Activated gamma-delta T cell treated with Interleukin-2 at 50 U/mL for 16 hours (primary cell): ENCODE measurements at regions not wholly inside any gene's neighbourhood (a gene's known extent, or its start where the extent isn't known, plus 50 kb on each side); places are given as distances from the start of the nearest gene placed in this dataset.

Experiments used
- DNase-seq: peaks from one replicate; pipeline ENCODE4 v3.0.0-alpha.2; 2020

GRCh38 chr11:95375451-95375850 is 144.4 kb upstream of the SESN3 start:
- DNase-seq = no peak

- no peak for DNase-seq
These were observed 143.1 kb upstream of the SESN3 start for GRCh38 chr11:95374105-95374504.

DNA sequence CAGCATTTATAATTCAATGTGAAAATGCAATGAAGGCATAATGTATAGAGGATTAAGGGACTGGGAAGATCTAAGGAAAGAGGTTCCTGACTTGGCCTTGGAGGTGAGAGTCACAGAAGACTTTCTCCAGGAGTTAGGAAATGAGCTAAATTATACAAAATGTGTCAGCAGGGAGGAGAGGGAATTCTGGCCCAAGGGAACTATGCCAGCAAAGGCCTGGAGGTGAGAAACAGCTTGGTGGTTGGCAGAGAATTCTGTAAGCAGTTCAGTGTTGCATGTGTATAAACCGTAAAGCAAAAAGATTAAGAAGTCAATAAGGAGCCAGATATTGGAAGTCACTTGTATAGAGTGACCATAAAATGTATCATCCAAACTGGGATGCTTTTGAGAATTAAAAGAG is 142.2 kb upstream of the SESN3 start:
- no peak for DNase-seq

GRCh38 chr11:95372097-95372656 is 141.2 kb upstream of the SESN3 start:
- DNase-seq = no peak

- no peak for DNase-seq
These were observed 140.2 kb upstream of the SESN3 start for GRCh38 chr11:95371153-95371552.

GRCh38 chr11:95367726-95368125 is 136.7 kb upstream of the SESN3 start:
- DNase-seq = no peak

DNA sequence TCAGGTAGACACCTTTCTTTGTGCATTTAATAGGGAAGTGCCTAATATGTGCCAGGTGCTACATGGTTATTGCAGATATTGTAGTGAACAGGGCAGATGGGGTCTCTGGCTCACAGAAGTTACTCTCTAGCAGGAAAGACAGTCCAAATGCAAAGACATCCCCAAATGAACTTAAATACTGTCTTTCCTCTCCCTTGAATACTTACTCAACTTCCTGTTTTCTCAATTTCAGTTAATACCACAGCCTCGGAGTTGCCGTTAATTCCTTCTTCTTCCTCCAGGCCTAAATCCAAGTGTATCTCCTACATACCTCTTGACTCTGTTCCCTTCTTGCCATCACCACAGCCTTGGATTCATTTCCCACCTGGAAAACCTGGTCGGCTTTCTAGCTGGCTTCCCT is 134.3 kb upstream of the SESN3 start:
- no peak for DNase-seq

DNA sequence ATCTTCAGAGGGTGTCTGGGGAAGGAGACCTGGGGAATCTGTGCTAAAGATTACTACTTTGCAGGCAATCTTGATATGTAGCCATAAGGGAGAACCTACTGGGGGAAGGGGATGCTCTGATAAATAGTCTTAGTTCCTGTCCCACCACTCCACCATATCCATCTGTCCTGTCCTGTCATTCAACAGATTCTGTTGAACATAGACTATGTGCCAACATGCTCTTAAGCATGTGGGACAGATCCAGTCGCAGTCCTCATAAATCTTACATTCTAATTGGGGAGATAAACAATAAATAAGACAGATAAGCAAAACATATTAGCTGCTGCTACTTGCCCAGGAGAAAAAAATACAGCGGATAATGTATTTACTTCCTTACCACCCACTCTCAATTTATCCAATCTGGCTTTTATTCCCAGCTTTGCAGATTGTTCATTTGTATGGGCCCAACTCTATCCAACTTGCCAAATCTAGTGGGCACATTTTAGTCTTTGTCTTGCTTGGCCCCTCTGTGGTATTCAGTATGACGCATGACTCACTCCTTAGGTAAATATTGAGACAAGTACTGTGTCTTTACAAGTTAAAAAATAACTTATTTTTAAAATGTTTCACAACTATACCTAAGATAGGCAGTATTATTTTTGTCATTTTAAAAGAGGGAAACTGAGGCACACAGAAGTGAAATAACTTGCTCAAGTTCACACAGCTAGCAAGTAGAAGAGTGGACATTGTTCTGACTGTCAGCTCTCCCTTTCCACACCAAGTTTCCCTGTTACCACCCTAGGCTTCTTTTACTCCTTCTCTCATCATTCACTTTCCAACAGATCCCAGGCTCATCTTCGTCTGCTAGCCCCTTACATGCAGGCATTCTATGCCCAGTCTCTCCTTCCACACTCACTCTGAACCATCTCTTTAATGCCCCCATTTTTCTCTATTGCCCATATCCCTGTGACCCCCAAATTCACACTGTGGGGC is 133.6 kb upstream of the SESN3 start:
- DNase-seq = no peak

DNA sequence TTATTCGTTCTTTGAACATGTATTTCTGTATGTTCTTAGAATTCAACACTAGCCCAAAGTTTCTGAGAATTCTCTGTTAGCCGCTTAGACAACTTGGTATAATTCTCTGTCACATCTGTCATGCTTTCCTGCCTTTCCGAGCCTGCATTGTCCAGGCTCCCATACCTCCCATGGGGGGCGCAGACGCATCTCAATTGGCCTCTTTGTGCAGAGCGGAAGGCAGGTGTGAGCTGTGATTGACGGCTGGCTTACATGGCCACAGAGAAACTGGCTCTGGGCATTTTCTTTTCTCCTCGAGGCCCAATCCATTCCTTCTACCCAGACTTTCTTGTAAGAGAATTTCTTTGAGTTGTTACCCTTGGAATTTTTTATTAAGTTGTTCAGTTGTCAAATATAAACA is 132.7 kb upstream of the SESN3 start:
- no peak for DNase-seq

DNA sequence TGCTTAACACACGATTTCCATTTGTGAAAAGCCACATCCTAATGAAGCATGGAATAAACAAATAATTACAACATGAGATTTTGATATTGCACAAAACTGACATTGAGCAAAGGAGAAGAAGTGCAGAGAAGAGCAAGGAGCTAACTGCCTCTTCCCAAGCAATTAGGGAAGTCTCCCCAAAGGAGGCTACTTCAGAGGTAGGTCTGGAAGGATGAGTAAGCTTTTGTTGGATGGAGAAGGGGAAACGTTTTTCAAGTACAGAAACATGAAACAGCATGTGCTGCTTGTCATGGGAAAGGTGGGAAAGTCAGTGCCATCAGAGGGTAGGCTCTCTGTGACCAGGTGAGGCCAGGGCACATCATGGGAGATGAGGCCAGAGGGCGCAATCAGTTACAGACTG is 132.2 kb upstream of the SESN3 start:
- DNase-seq = no peak

GRCh38 chr11:95361180-95361579 is 130.2 kb upstream of the SESN3 start:
- DNase-seq = no peak

- DNase-seq = no peak
These were observed 129.5 kb upstream of the SESN3 start for GRCh38 chr11:95360377-95361075.

GRCh38 chr11:95359756-95360155 is 128.8 kb upstream of the SESN3 start:
- DNase-seq = no peak

GRCh38 chr11:95359341-95359663 is 128.3 kb upstream of the SESN3 start:
- DNase-seq = no peak

GRCh38 chr11:95358511-95359340 is 127.7 kb upstream of the SESN3 start:
- no peak for DNase-seq

GRCh38 chr11:95354304-95354703 is 123.3 kb upstream of the SESN3 start:
- DNase-seq = no peak

- no peak for DNase-seq
These were observed 122.7 kb upstream of the SESN3 start for GRCh38 chr11:95353706-95354105.

- no peak for DNase-seq
These were observed 121.8 kb upstream of the SESN3 start for GRCh38 chr11:95352733-95353346.

DNA sequence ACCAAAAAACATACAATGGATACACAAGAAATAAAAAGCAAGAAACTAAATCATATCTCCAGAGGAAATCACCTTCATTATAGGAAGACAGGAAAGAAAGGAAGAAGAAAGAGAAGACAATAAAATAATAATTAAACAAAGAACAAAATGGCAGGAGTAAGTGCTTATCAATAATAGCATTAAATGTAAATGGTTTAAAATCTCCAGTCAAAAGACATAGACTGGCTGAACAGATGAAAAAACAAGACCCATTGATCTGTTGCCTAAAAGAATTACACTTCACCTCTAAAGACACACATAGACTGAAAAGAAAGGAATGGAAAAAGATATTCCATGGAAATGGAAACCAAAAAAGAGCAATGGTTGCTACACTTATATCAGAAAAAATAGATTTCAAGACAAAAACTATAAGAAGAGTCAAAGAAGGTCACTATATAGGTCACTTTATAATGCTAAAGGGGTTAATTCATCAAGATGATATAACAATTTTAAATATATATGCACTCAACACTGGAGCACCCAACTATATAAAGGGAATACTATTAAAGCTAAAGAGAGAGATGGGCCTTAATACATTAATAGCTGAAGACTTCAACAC is 118.4 kb upstream of the SESN3 start:
- DNase-seq = no peak

- no peak for DNase-seq
These were observed 115.3 kb upstream of the SESN3 start for GRCh38 chr11:95346265-95346664.

DNA sequence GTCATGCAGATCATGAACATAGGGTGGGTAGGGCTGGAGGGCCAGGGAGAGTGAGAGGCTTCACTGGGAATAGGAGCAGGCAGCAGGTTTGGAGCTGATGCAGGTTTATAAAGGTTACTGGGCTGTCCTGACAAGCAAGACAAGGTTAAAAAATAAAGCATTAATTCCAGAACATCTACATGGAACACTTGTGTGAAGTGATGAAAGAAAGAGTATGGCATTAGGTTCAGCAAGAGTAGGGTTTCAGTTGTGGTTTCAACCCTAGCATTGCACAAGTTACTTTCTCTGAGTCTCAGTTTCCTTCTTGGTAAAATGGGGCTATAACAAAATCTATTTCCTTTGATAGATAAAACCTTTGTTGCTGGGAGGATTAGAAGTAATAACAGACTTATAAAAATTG is 114.6 kb upstream of the SESN3 start:
- no peak for DNase-seq

GRCh38 chr11:95344932-95345642 is 114.1 kb upstream of the SESN3 start:
- no peak for DNase-seq
